Transverse colon (tissue), 4 donors: ENCODE measurements at regions not wholly inside any gene's neighbourhood (a gene's known extent, or its start where the extent isn't known, plus 50 kb on each side); places are given as distances from the start of the nearest gene placed in this dataset.

ENCODE experiments used
- CTCF ChIP-seq, 5 experiments: fragments of 200-600 bp in 3 of 5; fragments of 450-650 bp in 2 of 5; sonication (generic) in 3 of 5; IDR thresholded peaks; 1 replicate in 2 of 5; 2 replicates in 3 of 5; pipeline ENCODE4 v1.5.1; 2016 to 2017; ENCODE audit warnings: antibody characterized with exemption in 5 of 5, inconsistent platforms in 3 of 5, mild to moderate bottlenecking in 2 of 5, moderate library complexity in 1 of 5
- POLR2AphosphoS5 ChIP-seq, 3 donors: sonication (generic); formaldehyde crosslinking; IDR thresholded peaks; one replicate each; pipeline ENCODE4 v1.6.1; 2016; ENCODE audit warnings: antibody characterized with exemption in 3 of 3

DNA sequence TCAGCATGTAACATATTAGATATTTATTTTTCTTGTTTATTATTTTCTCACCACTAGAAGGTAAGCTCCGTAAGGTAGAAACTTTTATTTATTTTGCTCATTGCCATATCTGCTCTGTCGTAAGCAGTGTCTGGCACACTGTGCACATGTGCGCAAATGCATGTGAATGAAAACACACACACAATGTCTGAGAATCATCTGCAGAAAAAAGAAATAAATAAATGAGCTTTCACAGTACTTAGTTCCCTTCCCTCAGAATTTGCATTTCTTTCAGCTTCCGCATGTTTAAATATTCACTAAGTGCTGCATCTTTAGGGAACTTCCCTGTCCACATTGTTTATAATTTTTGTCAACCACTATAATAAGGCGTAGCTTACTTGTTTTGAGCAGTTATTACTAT is 963.0 kb upstream of the PABPC4L start:
- TF ChIP-seq POLR2AphosphoS5 (IDR thresholded peaks at IDR 0.05), result no peak
- no peak for TF ChIP-seq CTCF (IDR thresholded peaks at IDR 0.05)
